Brain microvascular endothelial cell (primary cell): ENCODE measurements at regions not wholly inside any gene's neighbourhood (a gene's known extent, or its start where the extent isn't known, plus 50 kb on each side); places are given as distances from the start of the nearest gene placed in this dataset.

ENCODE experiments used
- DNase-seq: peaks from one replicate; pipeline ENCODE4 v3.0.0-alpha.2; 2020
- H3K27ac ChIP-seq: fragments of 250-450 bp; sonication (Bioruptor Pico); 2 replicates; pipeline ENCODE4 v1.5.1; 2020; ENCODE audit warnings: mild to moderate bottlenecking, moderate library complexity
- H3K27me3 ChIP-seq: fragments of 250-450 bp; sonication (Bioruptor Pico); replicated peaks from 2 replicates; pipeline ENCODE4 v1.5.1; 2020; ENCODE audit warnings: mild to moderate bottlenecking
- H3K36me3 ChIP-seq: fragments of 250-450 bp; sonication (Bioruptor Pico); replicated peaks from 2 replicates; pipeline ENCODE4 v1.5.1; 2020; ENCODE audit warnings: mild to moderate bottlenecking
- H3K4me3 ChIP-seq: 2 replicates; pipeline ENCODE4 v1.5.1; 2011; ENCODE audit warnings: low read depth, mild to moderate bottlenecking, control low read depth, low read length, moderate library complexity
- in situ Hi-C: cut with HindIII; loops from 2 replicates; pipeline ENCODE4 v1.10.0; 2017; ENCODE audit warnings: low sequenced_read_pairs, low pct_ligation_motif_present
- TF ChIP-seq, protein P1 (sequence below): IDR thresholded peaks from 2 replicates; pipeline ENCODE4 v1.5.1; 2011; ENCODE audit warnings: low read depth, mild to moderate bottlenecking, moderate library complexity, low read length, control low read depth, inconsistent platforms; ENCODE audit errors: missing control alignments

DNA sequence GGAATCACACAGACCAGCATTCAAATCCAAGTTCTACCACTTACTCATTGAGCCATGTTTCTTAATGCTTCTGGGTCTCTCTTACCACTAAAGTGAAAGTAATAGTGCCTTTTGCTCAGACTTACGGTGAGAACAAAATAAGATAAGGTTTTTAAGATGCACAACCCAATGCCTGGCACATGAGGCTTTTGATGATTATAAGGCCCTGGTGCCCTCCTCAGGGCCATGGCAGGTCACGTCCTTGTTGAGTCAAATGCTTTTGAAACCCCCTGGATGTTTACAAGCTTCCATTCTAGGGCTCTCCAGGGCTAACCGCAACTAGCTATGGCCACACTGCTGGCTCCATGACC lies 76.0 kb downstream of the TENT5C start:
- TF ChIP-seq, protein P1, sequence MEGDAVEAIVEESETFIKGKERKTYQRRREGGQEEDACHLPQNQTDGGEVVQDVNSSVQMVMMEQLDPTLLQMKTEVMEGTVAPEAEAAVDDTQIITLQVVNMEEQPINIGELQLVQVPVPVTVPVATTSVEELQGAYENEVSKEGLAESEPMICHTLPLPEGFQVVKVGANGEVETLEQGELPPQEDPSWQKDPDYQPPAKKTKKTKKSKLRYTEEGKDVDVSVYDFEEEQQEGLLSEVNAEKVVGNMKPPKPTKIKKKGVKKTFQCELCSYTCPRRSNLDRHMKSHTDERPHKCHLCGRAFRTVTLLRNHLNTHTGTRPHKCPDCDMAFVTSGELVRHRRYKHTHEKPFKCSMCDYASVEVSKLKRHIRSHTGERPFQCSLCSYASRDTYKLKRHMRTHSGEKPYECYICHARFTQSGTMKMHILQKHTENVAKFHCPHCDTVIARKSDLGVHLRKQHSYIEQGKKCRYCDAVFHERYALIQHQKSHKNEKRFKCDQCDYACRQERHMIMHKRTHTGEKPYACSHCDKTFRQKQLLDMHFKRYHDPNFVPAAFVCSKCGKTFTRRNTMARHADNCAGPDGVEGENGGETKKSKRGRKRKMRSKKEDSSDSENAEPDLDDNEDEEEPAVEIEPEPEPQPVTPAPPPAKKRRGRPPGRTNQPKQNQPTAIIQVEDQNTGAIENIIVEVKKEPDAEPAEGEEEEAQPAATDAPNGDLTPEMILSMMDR = no peak
- Histone ChIP-seq H3K27ac (no peak overlapping the region), H3K36me3 (no peaks in the 10 kb centered on the region), H3K4me3 (no peak overlapping the region), H3K27me3 (no peaks in the 10 kb centered on the region)
- in situ Hi-C loops = no loop called here
- DNase-seq = no peak

DNA sequence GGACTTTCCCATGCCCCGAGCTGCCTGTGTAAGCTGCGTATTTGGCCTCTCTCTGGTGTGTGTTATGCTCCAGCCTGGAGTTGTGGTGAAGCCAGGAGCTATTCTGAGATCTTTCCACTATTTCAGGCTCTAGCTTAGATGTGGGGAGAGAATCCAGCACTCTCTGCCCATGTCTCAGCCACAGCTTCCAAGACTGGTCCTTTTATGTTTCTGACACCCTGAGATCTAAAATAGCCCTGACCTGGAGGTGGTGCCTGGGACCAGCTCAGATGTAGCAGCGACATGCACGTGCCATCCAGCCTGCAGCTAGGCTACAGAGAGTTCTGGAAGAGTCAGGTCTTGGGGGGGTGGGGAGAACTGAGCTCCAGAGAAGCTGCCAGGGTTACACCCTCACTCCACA lies 76.5 kb downstream of the TENT5C start:
- no peak overlapping the region for H3K27ac ChIP-seq
- in situ Hi-C loops = no loop called here
- DNase-seq = no peak
- H3K36me3 ChIP-seq = no peaks in the 10 kb centered on the region
- no peaks in the 10 kb centered on the region for H3K27me3 ChIP-seq
- TF ChIP-seq, protein P1 = no peak
- H3K4me3 ChIP-seq = no peak overlapping the region

DNA sequence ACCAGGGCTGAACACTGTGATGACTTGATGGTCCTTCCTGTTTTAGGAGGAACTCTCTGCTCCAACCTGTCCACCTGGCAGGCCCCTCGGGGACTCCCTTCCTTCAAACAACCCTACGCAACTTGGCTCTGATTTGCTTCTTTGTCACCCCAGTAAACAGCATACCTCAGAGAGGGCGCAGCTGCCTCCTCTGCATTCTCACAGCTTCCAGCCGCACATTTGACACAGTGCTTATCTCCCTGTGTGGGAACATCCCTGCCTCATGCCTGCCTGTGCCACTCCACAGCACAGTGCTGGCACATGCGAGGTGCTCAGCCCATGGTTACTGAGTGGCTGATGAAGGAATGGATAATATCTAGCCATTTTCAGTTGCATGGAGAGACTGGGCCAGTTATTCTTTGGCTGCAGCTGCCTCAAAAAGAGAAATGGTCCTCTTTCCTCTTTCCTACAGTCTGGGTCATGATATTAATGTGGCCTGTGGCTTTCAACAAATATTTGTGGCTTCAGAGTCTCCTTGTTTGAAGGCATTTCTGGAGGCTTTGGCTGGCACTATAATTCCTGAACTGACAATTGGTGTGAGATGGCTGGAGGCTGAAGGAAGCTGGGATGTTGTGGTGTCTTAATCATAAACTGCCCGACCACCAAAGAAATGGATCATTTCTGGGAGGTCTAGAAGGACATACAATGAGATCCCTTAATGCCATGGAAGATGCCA lies 77.9 kb downstream of the TENT5C start:
- in situ Hi-C loops = no loop called here
- Histone ChIP-seq H3K27me3 (no peaks in the 10 kb centered on the region), H3K27ac (no peak overlapping the region), H3K4me3 (no peak overlapping the region), H3K36me3 (no peaks in the 10 kb centered on the region)
- no peak for DNase-seq
- TF ChIP-seq, protein P1 = no peak

DNA sequence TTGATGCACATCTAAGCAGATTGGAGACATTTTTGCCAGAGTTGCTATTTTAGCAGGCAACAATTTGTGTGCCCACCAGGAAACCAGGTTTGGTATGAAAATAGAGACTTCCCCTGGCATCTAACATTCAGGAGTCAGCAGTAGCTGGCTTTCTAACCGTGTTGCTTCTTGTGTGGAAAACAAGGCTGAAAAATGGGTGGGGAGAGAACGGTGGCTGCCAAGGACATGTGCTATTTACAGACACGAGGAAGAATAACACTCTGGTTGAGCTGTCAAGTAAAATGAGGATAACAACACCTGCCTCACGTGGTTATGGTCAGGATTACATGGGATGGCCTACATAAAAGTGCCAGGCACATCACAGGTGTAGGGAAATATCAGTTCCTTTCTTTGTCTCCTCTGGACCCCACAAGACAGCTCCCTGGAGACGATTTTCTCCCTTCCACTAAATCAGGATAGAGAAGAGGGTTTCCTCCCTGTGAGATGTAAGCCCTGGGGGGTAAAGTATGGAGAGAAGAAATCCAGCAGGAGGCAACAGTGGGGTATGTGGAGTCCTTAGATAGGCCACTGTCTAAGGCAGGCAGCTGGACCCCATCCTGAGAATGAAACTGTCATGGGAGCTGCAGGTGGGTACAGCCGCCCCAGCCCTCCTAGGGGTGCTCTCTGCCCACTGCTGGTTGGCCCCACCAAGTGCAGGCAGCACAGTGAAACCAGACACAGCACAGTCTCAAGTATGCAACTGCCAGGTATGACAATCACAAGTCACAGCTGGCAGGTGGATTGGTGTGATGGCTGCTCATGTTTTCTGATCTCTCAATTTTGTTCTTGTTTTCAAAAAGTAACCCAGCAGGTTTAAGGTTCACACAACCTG lies 80.3 kb downstream of the TENT5C start:
- TF ChIP-seq, protein P1 = no peak
- Histone ChIP-seq H3K27ac (no peak overlapping the region), H3K36me3 (no peaks in the 10 kb centered on the region), H3K27me3 (no peaks in the 10 kb centered on the region), H3K4me3 (no peak overlapping the region)
- in situ Hi-C loops = no loop called here
- no peak for DNase-seq

DNA sequence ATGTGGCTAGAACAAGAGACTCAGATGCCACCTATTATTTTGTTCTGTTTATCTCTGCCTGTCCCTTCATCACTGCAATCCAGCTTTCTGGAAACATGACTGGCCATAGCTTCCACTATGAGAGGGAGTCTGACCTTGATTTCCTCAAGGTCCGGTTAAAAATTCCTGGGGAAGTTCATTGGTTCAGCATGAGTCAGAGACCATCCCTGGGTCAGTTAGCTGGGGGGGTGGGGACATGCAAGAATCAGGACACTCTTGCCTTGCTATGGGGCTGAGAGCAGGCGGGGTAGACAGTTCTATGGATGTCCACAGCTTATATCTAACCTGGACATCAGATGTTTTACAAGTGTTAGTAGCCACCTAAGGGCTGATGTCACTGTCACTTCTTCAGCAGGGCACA lies 81.1 kb downstream of the TENT5C start:
- H3K27me3 ChIP-seq = no peaks in the 10 kb centered on the region
- no peak overlapping the region for H3K27ac ChIP-seq
- H3K4me3 ChIP-seq = no peak overlapping the region
- TF ChIP-seq, protein P1 = no peak
- DNase-seq = peak; percentile 29
- in situ Hi-C loops = no loop called here
- no peaks in the 10 kb centered on the region for H3K36me3 ChIP-seq
